ENCODE measurements at regions not wholly inside any gene's neighbourhood (a gene's known extent, or its start where the extent isn't known, plus 50 kb on each side); places are given as distances from the start of the nearest gene placed in this dataset.
"Not testable (repeated sequence)": the region's sequence is repeated elsewhere in the genome, so short reads cannot be mapped to it uniquely, and the experiment has no call there.

DNA sequence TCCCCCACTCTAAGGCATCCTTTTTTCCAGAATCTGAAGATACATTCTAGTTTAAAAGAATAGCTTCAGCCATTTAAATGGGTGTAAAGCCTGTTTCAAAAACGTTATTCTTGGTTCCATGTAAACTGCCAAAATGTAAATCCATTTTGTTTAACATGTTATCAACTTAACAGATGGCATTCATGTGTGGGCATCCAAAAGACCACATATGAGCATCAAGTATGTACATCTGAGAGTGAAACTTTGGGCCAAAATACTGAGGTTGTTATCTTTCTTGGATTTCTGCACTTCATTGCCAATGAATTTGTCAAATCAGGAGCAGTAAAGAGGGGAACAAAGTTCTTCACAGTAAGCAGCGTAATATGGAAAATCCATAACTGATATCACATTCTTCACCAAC, 395.4 kb downstream of the ZNF804A start:
- DNase-seq: no peak

DNA sequence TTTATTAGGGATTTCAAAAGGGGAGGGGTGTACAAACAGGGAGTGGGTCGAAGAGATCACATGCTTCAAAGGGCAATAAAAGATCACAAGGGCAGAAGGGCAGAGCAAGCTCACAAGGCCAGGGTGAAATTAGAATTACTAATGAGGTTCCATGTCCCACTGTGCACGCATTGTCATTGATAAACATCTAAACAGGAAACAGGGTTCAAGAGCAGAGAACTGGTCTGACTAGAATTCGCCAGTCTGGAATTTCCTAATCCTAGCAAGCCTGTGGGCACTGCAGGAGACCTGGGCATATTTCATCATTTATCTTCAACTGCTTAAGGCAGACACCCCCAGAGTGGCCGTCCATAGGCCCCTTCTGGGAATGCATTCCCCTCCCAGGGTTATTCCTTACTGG, 408.2 kb downstream of the ZNF804A start:
- DNase-seq: no peak

DNA sequence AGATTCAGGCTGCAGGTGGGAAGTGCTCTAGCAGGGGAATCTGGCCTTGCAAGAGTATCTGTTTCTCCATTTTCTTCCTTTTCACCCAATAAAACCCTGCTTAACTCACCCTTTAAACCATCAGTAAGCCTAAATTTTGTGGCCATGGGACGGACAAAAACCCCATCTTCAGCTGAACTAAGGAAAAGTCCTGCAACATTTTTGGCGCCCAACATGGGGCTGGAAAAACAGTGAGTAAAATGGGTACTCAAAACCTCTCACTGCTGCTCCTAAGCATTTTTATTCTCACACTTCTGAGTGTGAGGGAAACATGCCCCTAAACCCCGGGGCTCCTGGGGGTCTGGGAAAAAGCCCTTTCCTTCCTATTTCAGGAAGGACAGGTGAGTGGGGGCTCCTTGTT, 414.3 kb downstream of the ZNF804A start:
- DNase-seq: no peak

DNA sequence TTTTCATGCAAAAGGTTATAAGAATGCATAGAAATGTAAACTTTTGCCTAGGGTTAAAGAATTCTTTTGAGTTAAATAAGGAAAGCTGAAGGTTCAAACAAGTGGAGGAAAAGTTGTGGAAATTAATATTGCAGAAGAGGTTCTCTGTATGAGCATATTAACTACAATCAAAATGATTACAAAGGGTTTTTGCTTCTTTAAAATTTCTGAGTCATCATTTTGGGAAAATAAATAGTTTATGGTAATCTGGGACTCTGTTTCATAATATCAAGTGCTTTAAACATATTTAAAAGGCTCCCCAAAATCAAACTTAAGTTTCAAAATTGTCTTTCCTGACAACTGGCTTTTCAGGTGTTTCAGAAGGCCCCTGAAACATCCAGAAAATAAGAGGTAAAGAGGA, 415.7 kb downstream of the ZNF804A start:
- no peak for DNase-seq

DNA sequence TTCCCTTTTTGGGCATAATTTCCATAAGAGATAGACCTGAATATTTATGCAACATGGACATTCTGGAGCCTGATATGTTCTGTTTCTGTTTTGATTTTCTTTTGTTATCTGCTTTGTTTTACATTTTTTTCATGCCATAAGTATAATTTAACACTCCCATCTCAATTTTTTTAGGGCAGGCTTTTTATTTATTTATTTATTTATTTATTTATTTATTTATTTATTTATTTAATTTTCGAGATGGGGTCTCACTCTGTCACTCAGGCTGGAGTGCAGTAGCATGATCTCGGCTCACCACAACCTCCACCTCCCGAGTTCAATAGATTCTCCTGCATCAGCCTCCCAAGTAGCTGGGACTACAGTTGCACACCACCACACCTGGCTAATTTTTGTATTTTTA, 427.6 kb downstream of the ZNF804A start:
- not testable (repeated sequence) for DNase-seq

DNA sequence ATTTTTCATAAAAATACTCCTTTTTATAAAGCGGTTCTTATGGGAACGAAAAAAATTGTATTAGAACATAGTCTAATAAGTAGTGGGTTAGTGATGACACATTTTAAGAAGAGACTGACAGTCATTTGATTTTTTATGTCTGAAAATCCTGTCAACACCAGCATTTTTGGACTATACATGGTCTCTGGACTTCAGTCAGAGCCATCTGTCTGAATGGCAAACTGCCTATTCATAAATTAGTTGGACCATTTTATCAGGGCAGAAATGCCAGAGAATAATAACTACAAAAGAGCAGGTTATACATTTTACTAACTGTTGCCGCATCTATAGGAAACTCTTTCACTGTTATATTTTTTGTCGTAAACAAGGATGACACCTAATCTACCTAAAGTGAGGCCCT, 437.6 kb downstream of the ZNF804A start:
- DNase-seq: no peak

DNA sequence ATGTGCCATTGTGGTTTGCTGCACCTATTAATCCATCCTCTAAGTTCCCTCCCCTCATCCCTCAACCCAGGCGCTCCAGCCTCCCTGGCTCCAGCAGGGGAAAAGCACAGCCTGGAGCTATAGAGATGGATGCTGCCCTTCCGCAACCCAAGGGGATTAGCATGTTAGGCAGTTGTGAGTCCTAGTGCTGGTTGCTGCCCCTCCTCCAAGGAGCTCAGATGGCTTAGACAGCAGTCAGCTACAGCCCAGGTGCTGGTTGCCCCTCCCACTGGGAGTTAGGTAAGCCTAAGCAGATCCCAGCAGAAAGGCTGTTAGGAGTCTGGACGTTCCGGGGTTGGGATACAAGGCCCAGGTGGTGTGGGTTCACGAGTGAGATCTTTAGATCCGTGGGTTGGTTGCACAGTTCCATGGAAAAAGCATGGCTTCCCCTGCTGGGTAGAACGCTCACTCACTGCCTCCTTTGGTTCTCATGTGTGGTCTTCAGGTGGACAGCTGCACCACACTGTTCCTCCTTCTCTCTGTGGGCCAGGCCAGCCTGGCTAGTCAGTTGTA, 446.1 kb downstream of the ZNF804A start:
- no peak for DNase-seq

DNA sequence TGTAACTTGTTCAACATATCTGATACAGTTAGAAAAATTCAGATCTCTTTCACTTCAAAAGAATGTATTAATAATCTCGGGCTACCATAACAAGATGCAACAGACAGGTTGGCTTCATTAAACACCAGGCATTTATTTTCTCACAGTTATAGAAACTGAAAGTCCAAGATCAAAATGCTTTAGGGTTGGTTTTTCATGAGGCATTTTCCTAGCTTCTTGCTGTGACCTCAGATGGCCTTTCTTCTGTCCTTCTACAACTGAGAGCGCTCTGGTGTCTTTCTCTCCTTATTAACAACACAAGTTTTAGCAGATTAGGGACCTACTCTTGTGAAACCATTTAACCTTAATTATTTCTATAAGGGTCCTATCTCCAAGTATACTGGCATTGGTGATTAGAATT, 452.5 kb downstream of the ZNF804A start:
- DNase-seq: no peak

DNA sequence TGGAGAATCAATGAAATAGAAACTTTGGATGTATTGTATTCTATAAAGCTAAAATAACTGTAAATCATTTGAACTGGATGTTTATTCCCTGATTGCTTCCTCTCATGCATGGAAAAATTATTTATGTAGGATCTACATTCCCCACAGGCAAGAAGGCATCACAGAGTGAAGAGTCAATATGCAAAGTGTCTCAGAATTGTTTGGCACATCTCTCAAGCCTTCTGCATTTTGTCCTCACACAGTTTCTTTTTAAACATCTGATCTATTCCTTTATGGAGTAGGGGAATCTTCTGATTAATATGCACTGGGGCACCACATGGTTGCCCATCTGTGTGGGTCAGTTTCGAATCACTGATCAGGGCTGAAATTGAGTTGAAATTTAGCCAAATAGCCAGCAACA, 465.4 kb downstream of the ZNF804A start:
- no peak for DNase-seq

DNA sequence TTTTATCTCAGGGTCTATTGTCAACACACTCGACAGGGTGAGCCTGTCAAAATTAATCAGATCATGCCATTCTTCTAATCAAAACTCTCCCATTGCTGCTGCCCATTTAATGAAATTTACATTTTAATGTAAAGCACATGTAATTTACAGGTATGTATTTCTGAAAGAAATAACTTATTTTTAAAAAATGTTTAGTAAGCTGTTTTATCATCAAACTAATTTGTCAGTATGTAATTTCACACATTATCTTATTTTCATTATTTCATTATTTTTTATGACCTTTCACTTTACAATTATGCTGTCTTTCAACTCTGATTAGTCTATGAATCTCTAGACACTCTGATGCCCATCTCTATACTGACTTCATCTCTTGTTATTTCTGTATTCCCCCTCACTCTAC, 467.8 kb downstream of the ZNF804A start:
- no peak for DNase-seq

DNA sequence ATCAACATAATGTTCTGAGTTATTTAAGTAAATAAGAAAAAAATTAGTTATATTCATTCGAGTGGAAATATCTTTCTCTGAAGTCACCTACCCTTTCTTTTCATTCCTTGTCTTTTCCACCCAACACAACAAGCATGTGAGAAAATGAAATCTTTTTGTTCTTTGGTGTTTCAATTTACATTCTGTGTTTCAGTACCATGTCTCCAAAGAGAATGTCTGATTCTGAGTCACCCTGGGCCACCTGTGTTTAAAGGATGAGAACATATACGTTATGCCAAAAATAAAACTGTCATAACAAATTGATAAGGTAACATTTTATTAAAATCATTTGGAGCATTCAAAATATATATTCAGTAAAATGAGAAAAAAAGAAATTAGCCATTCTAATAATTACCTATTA, 470.8 kb downstream of the ZNF804A start:
- DNase-seq: no peak

DNA sequence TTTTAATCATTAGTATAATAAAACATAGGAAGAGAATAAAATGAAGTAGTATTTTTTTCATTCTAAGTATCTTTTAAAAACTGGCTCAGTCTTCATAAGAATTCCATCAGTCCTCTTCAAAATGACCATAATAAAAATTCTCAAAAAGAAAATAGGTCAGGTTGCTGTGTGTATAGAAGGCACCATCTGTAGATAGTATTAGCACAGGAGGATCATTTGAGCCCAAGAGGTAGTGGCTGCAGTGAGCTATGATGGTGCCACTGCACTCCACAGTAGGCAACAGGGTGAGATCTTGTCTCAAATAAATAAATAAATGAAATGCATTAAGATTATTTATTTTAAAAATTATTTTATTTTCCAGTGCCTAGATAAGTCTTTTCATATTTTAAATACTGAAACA, 475.8 kb downstream of the ZNF804A start:
- no peak for DNase-seq

DNA sequence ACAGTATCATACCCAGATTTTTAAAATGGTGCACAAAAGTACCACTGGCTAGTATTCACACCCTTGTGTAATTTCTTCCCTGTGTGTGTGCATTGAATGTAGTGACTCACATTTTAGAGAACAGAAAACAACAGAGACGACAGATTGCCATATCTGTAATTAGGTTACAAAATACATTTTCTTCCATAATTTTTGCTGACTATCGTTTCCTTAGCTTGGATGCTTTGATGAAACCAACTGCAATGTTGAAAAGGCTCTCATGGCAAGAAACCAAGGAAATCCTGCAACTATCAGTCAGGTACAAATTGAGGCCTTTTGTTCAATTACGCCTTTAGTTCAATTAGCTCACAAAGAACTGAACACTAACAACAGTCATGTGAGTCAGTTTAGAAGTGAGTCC, 484.4 kb downstream of the ZNF804A start:
- DNase-seq: no peak

DNA sequence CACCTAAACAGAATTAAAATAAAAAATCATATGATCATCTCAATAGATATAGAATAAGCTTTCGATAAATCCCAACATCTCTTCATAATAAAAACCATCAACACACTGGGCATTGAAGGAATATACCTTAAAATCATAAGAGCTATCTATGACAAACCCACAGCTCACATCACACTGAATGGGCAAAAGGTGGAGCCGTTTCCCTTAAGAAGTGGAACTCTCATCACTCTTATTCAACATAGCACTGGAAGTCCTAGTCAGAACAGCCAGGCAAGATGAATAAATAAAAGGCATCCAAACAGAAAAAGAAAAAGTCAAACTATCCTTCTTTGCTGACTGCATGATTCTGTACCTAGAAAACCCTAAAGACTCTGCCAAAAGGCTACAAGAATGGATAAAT, 510.3 kb downstream of the ZNF804A start:
- no peak for DNase-seq

DNA sequence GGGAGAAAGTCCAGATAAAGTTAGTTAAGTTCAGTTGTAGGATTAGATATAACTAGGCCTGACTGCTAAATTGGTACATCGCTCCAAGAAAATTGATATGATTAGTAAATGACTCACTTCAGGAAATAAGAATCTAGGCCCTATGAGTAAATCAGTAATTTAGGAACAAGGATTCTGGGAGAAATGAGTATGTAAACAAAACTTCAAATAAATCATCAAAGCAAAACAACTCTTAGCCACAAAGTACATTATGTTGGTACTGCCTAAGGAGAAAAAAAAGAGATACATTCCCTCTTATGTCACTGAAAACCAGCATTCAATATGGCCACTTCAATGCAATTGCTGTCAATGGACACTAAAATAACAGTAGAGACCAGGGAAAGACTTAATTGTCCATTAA, 529.1 kb downstream of the ZNF804A start:
- DNase-seq: no peak

DNA sequence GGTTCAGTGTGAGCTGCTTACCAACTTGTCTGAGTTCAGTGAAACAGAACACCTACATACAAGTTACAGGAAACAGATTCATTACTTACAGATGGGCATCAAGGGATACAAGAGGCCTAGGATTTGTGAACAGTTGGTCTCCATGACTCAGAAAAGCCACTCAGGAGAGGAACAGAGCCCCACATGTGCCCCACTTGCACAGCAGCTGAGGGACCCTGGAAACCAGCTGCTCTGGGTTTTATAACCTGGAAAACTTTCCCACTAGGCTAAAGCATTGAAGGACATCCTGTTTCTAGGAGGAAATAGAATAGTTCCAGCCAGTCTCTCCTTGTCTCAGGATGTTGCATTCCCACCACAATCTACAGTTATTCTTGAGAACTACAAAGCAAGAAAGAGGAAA, 530.0 kb downstream of the ZNF804A start:
- no peak for DNase-seq

DNA sequence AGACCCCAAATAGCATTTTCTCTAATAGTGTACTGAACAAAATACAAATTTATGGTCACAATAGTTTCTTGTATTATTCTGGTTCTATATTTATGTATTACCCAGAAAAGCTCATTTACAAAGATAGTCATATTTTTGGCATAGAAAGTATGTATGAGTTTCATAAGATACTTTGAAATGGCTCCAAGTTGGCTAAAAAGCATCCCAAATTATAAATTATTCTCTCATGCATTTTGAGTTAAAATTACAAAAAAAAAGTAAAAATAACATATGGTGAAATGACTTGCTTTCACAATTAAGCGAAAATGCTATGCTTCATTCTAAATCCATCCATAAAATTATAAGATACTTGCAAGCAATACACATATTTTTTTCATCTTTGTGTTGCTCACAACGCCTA, 530.7 kb downstream of the ZNF804A start:
- DNase-seq: no peak

DNA sequence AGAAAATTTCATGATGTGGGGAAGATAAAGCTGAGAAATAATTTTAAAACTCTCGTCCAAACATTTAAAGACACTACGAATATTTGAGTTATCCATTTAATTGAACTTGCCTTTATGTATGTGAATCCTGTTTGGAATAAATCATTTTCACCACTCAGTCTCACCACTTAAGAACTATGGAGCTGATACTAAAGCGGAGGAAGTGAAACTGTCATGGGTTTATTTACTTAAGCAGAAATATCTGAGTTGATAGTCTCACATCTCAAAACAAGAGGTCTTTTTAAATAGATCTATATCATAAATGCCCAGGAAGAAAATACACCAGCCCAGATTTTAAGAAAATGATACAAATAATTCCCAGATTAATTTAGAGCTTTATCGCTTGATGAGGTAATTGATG, 532.4 kb downstream of the ZNF804A start:
- no peak for DNase-seq

DNA sequence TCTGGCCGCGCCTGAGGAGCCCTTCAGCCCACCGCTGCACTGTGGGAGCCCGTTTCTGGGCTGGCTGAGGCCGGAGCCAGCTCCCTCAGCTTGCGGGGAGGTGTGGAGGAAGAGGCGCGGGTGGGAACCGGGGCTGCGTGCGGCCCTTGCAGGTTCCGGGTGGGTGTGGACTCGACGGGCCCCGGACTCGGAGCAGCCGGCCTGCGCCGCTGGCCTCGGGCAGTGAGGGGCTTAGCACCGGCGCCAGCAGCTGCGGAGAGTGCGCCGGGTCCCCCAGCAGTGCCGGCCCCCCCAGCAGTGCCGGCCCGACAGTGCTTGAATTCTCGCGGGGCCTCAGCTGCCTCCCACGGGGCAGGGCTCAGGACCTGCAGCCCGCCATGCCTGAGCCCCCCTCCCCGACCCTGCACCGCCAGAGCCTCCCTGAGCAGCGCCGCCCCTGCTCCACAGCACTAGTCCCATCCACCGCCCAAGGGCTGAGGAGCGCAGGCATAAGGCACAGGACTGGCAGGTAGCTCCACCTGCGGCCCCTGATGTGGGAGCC, 534.2 kb downstream of the ZNF804A start:
- no peak for DNase-seq

DNA sequence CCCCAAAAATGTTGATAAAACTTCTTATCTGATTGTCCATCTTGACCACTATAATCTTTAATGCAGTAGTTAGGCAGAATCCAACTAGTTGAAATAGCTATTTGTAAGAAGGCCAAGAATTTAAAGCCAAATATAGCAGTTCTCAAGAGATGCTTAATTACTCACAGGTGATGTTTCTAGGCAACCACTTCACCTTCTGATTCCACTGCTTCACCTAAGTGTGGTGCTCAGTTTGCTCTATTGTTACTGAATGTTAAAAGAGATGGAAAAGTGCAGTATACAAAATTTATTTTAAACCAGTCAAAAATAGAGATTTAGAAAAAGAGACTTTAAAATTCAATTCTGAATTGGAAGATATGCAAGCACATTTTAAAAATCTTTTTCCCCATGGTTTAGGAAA, 539.4 kb downstream of the ZNF804A start:
- DNase-seq: no peak

DNA sequence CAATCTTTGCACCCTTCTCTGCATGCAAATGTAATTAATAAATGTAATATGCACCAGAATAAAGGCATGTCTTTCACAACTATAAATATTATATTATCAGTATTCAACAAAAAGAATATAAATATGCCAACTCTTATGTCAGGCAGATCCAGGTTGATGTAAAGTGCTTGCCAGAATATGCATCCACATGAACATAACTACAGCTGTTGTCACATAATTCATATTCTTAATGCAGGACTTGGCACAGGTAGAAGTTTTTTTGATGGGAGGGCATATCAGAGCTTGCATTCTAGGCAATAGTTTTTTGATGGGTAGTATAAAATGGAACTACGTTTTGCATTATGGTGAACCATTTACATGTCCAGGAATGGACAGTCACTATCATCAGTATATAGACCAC, 544.3 kb downstream of the ZNF804A start:
- DNase-seq: no peak

DNA sequence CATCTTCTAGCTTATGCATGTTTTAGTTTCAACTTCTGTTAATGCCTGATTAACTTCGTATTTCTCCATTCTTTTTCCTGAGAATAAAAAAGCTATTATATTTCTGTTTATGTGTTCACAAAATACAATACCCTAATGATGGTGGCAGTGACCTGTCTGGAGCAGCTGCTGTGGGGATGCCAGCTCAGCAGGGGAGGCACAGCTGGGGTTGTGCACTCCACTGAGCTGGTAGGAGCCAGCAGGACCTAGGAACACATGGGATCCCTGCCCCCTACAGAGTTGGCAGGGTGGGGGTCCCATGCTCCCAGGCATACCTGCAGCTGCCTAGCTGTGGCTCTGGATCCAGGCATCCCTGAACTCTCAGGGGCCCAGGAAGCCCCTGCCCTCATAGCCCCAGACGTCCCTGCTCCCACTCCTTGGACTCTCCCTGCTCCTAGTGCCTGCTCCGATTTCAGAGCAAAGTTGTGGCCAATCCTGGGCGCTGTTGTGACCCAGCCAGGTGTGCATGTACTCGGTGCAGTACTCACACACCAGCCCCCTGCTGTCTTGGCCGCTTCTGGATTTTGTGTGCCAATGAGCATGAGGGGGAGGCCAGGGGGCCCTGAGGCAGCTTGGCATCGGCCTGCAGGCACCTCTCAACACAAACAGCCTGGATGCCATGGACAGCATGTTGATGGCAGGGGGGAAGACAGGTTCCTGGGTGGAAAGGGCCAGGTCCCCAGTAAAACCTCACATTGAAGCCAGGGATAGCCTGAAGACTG, 546.0 kb downstream of the ZNF804A start:
- DNase-seq: no peak

DNA sequence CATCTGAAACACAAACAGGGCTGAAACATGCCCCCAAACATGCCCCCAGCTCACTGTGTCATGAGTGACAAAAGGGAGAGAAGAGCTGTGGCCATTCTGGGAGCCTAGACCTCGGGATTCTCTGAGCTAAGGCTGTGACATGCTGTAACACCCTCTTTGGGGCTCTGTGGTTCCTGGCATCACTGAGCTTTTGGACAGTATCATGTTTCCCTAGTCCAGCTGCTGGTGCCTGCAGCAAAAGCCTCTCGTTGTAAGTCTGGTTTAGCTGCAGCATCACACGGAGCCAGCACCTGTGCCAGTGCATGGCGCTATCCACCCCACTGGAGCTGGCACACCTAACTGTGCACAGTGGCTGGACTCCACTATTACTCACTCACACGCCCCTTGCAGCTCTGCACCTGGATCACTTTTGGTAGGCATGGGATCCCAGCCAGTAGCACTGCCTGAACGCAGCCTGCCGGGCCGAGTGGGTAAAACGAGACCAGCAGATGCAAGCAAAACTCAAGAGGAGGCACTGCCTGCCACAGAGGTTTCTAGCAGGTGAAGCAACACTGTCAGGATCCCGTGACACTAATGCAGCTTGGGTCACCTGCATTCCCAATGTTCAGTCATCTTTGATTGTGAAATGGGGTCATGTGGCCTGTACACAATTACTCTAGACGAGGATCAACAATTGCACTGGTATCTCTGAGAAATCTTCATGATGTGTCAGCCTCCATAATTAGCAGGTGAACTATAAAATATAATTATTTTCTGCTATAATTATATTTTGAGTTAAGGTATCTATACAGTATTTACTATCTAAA, 547.2 kb downstream of the ZNF804A start:
- no peak for DNase-seq

DNA sequence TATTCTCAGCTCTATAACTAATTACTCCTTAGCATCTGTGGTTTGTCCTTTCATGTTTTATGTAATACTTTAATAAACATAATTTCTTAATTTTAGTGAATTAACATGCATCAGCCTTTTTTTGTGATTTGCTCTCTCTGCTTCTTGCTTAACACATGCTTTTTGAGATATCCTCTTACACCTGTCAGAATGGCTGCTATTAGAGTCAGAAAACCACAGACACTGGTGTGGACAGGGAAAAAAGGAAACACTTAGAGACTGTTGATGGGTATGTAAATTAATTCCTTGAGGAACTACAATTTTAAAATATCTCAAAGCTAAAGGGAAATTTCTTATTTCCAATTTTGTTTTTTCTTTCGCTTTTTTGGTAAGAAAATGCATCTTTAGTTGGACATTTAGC, 549.0 kb downstream of the ZNF804A start:
- no peak for DNase-seq

Measured in AML-193 (cell line).